HEK293 (cell line): ENCODE measurements at regions not wholly inside any gene's neighbourhood (a gene's known extent, or its start where the extent isn't known, plus 50 kb on each side); places are given as distances from the start of the nearest gene placed in this dataset.

ENCODE experiments used
- CTCF ChIA-PET: fragments of 350-600 bp; formaldehyde crosslinking; extraction: SDS; loops from one replicate; lab custom pipeline; 2021; ENCODE audit warnings: antibody characterized with exemption; lab: Yijun Ruan, JAX
- POLR2A ChIA-PET: fragments of 300-600 bp; formaldehyde crosslinking; extraction: SDS; loops from one replicate; lab custom pipeline; 2020; ENCODE audit warnings: antibody characterized with exemption, inconsistent platforms; lab: Yijun Ruan, JAX
- H3K27ac ChIP-seq: fragments of 200-500 bp; sonication (Bioruptor generic); 2 replicates; pipeline ENCODE4 v1.5.1; 2014; ENCODE audit warnings: low read depth, low read length, control low read depth, inconsistent platforms; ENCODE audit errors: extremely low read depth
- H3K36me3 ChIP-seq, 2 experiments: fragments of 200-500 bp in 1 of 2; sonication (Bioruptor generic) in 1 of 2; 1 replicate in 1 of 2; 2 replicates in 1 of 2; pipeline ENCODE4 v1.5.1; 2014 to 2017; ENCODE audit warnings: inconsistent platforms in 2 of 2, low read length in 2 of 2; ENCODE audit not compliant: control insufficient read depth in 2 of 2, insufficient read depth in 1 of 2
- H3K4me1 ChIP-seq: fragments of 200-500 bp; sonication (Bioruptor generic); 2 replicates; pipeline ENCODE4 v1.5.1; 2014; ENCODE audit warnings: mild to moderate bottlenecking, low read length, inconsistent platforms; ENCODE audit not compliant: control insufficient read depth, insufficient read depth
- H3K4me3 ChIP-seq: 2 replicates; pipeline ENCODE4 v1.5.1; 2011; ENCODE audit warnings: low read depth, mild to moderate bottlenecking, control low read depth, low read length, moderate library complexity
- H3K9me3 ChIP-seq: fragments of 200-500 bp; sonication (Bioruptor generic); 2 replicates; pipeline ENCODE4 v1.5.1; 2014; ENCODE audit warnings: low read depth, low read length, inconsistent platforms; ENCODE audit not compliant: control insufficient read depth, insufficient read depth
- CTCF ChIP-seq: fragments of 450-650 bp; formaldehyde crosslinking; IDR thresholded peaks from 2 replicates; pipeline ENCODE4 v1.5.1; 2016; ENCODE audit warnings: missing biosample characterization, missing genetic modification characterization
- HOXC10 ChIP-seq: sonication (generic); formaldehyde crosslinking; IDR thresholded peaks from 2 replicates; pipeline ENCODE4 v1.8.1; 2023; ENCODE audit warnings: mild to moderate bottlenecking, missing genetic modification reagents
- PRDM2 ChIP-seq: fragments of 450-650 bp; formaldehyde crosslinking; IDR thresholded peaks from 2 replicates; pipeline ENCODE4 v1.5.1; 2016; ENCODE audit warnings: missing biosample characterization, missing genetic modification characterization, borderline replicate concordance
- RBAK ChIP-seq: fragments of 450-650 bp; formaldehyde crosslinking; IDR thresholded peaks from 2 replicates; pipeline ENCODE4 v1.5.1; 2016; ENCODE audit warnings: missing biosample characterization, missing genetic modification characterization
- SCRT1 ChIP-seq: fragments of 450-650 bp; formaldehyde crosslinking; IDR thresholded peaks from 2 replicates; pipeline ENCODE4 v1.5.1; 2016; ENCODE audit warnings: missing biosample characterization, missing genetic modification characterization, borderline replicate concordance
- ZBTB6 ChIP-seq: fragments of 450-650 bp; formaldehyde crosslinking; IDR thresholded peaks from 2 replicates; pipeline ENCODE4 v1.5.1; 2017; ENCODE audit warnings: missing biosample characterization, missing genetic modification characterization
- ZBTB8A ChIP-seq: fragments of 450-650 bp; formaldehyde crosslinking; IDR thresholded peaks from 2 replicates; pipeline ENCODE4 v1.5.1; 2016; ENCODE audit warnings: missing biosample characterization, missing genetic modification characterization
- ZEB2 ChIP-seq: fragments of 450-650 bp; formaldehyde crosslinking; IDR thresholded peaks from 2 replicates; pipeline ENCODE4 v1.5.1; 2016; ENCODE audit warnings: missing biosample characterization, missing genetic modification characterization
- ZFP3 ChIP-seq: fragments of 450-650 bp; formaldehyde crosslinking; IDR thresholded peaks from 2 replicates; pipeline ENCODE4 v1.5.1; 2016; ENCODE audit warnings: low read depth, missing biosample characterization, missing genetic modification characterization
- ZFP37 ChIP-seq: fragments of 450-650 bp; formaldehyde crosslinking; IDR thresholded peaks from 2 replicates; pipeline ENCODE4 v1.5.1; 2016; ENCODE audit warnings: missing biosample characterization, missing genetic modification characterization
- ZFP69B ChIP-seq: fragments of 450-650 bp; formaldehyde crosslinking; IDR thresholded peaks from 2 replicates; pipeline ENCODE4 v1.5.1; 2016; ENCODE audit warnings: missing biosample characterization, missing genetic modification characterization
- ZIC2 ChIP-seq: fragments of 450-650 bp; formaldehyde crosslinking; IDR thresholded peaks from 2 replicates; pipeline ENCODE4 v1.5.1; 2016; ENCODE audit warnings: missing biosample characterization, missing genetic modification characterization
- ZNF140 ChIP-seq: fragments of 450-650 bp; formaldehyde crosslinking; IDR thresholded peaks from 2 replicates; pipeline ENCODE4 v1.5.1; 2016; ENCODE audit warnings: missing biosample characterization, missing genetic modification characterization
- ZNF169 ChIP-seq: fragments of 450-650 bp; formaldehyde crosslinking; IDR thresholded peaks from 2 replicates; pipeline ENCODE4 v1.5.1; 2016; ENCODE audit warnings: missing biosample characterization, missing genetic modification characterization
- ZNF19 ChIP-seq: fragments of 450-650 bp; formaldehyde crosslinking; IDR thresholded peaks from 2 replicates; pipeline ENCODE4; 2016; ENCODE audit warnings: missing biosample characterization, missing genetic modification characterization, low read depth
- ZNF202 ChIP-seq: fragments of 450-650 bp; formaldehyde crosslinking; IDR thresholded peaks from 2 replicates; pipeline ENCODE4 v1.5.1; 2016; ENCODE audit warnings: missing biosample characterization, missing genetic modification characterization, borderline replicate concordance
- ZNF214 ChIP-seq: fragments of 450-650 bp; formaldehyde crosslinking; IDR thresholded peaks from 2 replicates; pipeline ENCODE4 v1.5.1; 2017; ENCODE audit warnings: missing biosample characterization, mild to moderate bottlenecking, missing genetic modification characterization, borderline replicate concordance
- ZNF24 ChIP-seq: fragments of 450-650 bp; formaldehyde crosslinking; IDR thresholded peaks from 2 replicates; pipeline ENCODE4 v1.5.1; 2016; ENCODE audit warnings: missing biosample characterization, missing genetic modification characterization
- ZNF350 ChIP-seq: fragments of 450-650 bp; formaldehyde crosslinking; IDR thresholded peaks from 2 replicates; pipeline ENCODE4 v1.5.0; 2017; ENCODE audit warnings: missing biosample characterization, mild to moderate bottlenecking, missing genetic modification characterization
- ZNF391 ChIP-seq: fragments of 450-650 bp; formaldehyde crosslinking; IDR thresholded peaks from 2 replicates; pipeline ENCODE4 v1.5.1; 2016; ENCODE audit warnings: low read depth, missing biosample characterization, missing genetic modification characterization, borderline replicate concordance
- ZNF558 ChIP-seq: fragments of 450-650 bp; formaldehyde crosslinking; IDR thresholded peaks from 2 replicates; pipeline ENCODE4 v1.5.1; 2016; ENCODE audit warnings: missing biosample characterization, missing genetic modification characterization
- ZNF600 ChIP-seq: fragments of 450-650 bp; formaldehyde crosslinking; IDR thresholded peaks from 2 replicates; pipeline ENCODE4 v1.5.1; 2016; ENCODE audit warnings: missing biosample characterization, missing genetic modification characterization
- ZNF639 ChIP-seq: fragments of 450-650 bp; formaldehyde crosslinking; IDR thresholded peaks from 2 replicates; pipeline ENCODE4 v1.5.1; 2016; ENCODE audit warnings: missing biosample characterization, missing genetic modification characterization
- ZNF768 ChIP-seq: fragments of 450-650 bp; formaldehyde crosslinking; IDR thresholded peaks from 2 replicates; pipeline ENCODE4 v1.5.1; 2018; ENCODE audit warnings: missing biosample characterization, mild to moderate bottlenecking, missing genetic modification characterization
- ZNF792 ChIP-seq: fragments of 450-650 bp; formaldehyde crosslinking; IDR thresholded peaks from 2 replicates; pipeline ENCODE4 v1.5.1; 2016; ENCODE audit warnings: missing biosample characterization, missing genetic modification characterization

GRCh38 chr14:85915711-85916110, 385.8 kb downstream of the FLRT2 start:
- Histone ChIP-seq H3K4me1 (no peaks in the 10 kb centered on the region), H3K4me3 (no peak overlapping the region), H3K9me3 (no peaks in the 10 kb centered on the region), H3K36me3 (no peaks in the 10 kb centered on the region), H3K27ac (no peak overlapping the region)
- POLR2A ChIA-PET: no interaction called here
- no peak for TF ChIP-seq ZFP37 (tag by site-specific recombination)
- TF ChIP-seq HOXC10 (CRISPR knock-in tag): no peak
- no peak for TF ChIP-seq ZFP69B (tag by site-specific recombination)
- no peak for TF ChIP-seq ZNF768 (tag by site-specific recombination)
- TF ChIP-seq ZEB2: no peak
- CTCF ChIA-PET: interaction anchor here (0.7 kb wide), 1 partner anchor 508 kb away, joined by 3 read pairs; no protein-coding TSS in a partner anchor

GRCh38 chr14:85912141-85912540, 382.2 kb downstream of the FLRT2 start:
- H3K4me1 ChIP-seq: no peaks in the 10 kb centered on the region

GRCh38 chr14:85911044-85911443, 381.1 kb downstream of the FLRT2 start:
- no peaks in the 10 kb centered on the region for H3K4me1 ChIP-seq
- CTCF ChIA-PET: no interaction called here
- no peaks in the 10 kb centered on the region for H3K36me3 ChIP-seq
- no peak overlapping the region for H3K4me3 ChIP-seq
- POLR2A ChIA-PET: no interaction called here
- H3K9me3 ChIP-seq: no peaks in the 10 kb centered on the region
- H3K27ac ChIP-seq: no peak overlapping the region
- TF ChIP-seq ZNF24 (tag by site-specific recombination) (no peak), ZBTB8A (tag by site-specific recombination) (no peak), ZNF600 (tag by site-specific recombination) (no peak), PRDM2 (tag by site-specific recombination) (no peak), ZNF558 (tag by site-specific recombination) (no peak)

More at GRCh38 chr14:85912141-85912540, 382.2 kb downstream of the FLRT2 start:
- POLR2A ChIA-PET: interaction anchor here (0.6 kb wide), 1 partner anchor 373 kb away, joined by 4 read pairs; no protein-coding TSS in a partner anchor
- H3K9me3 ChIP-seq: no peaks in the 10 kb centered on the region
- no peaks in the 10 kb centered on the region for H3K36me3 ChIP-seq
- TF ChIP-seq ZNF19 (tag by site-specific recombination) (no peak), ZNF391 (no peak), ZNF792 (no peak), ZIC2 (no peak), RBAK (tag by site-specific recombination) (no peak), SCRT1 (tag by site-specific recombination) (no peak), ZFP3 (tag by site-specific recombination) (no peak), ZNF169 (tag by site-specific recombination) (no peak), ZNF214 (tag by site-specific recombination) (no peak), ZBTB6 (tag by site-specific recombination) (no peak), ZNF350 (tag by site-specific recombination) (no peak), ZNF202 (no peak), ZNF140 (tag by site-specific recombination) (no peak), ZNF639 (tag by site-specific recombination) (no peak), CTCF (tag by site-specific recombination) (no peak)
- TF ChIP-seq, all 188 proteins: peak for 0
- Histone ChIP-seq H3K4me3 (no peak overlapping the region), H3K27ac (no peak overlapping the region)
- CTCF ChIA-PET: no interaction called here
